ENCODE measurements at regions not wholly inside any gene's neighbourhood (a gene's known extent, or its start where the extent isn't known, plus 50 kb on each side); places are given as distances from the start of the nearest gene placed in this dataset.

DNA sequence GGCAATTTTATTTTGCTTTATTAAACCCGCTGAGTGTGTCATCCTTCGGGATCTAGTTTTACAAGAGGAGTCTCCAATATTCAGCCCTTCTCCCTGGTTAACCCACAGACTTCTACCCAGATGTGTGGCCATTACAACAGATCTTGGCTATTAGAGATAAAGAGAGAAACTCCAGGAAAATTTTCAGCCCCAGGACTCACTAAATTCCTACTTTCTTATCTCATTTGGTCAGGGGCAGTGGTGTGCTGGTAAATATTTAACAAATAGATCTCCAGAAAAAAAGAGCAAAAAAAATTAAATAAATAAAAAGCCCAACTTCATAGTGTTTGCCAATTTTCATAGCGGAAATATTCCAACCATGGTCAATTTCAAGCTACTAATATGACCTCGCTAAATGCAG lies 168.4 kb downstream of the RND3 start:
- no peak for TF ChIP-seq SUZ12 (IDR thresholded peaks at IDR 0.05; ENCODE audit: extremely low read depth, insufficient read depth, insufficient read length)
- no peak for TF ChIP-seq YY1 (IDR thresholded peaks at IDR 0.05; ENCODE audit: insufficient read depth, insufficient read length)
- TF ChIP-seq ZNF274 (IDR thresholded peaks at IDR 0.05; ENCODE audit: low read depth, low read length), result no peak
- Histone ChIP-seq H3K9ac (ENCODE audit: insufficient read length, low read depth) (no peak overlapping the region), H3K9me3 (ENCODE audit: insufficient read depth, low read length) (no peaks in the 10 kb centered on the region), H3K4me1 (ENCODE audit: insufficient read depth, insufficient read length) (no peaks in the 10 kb centered on the region), H3K36me3 (ENCODE audit: insufficient read depth, insufficient read length, low read length) (no peaks in the 10 kb centered on the region), H3K27me3 (ENCODE audit: insufficient read depth, insufficient read length) (no peaks in the 10 kb centered on the region), H3K4me3 (ENCODE audit: insufficient read length, low read depth) (no peak overlapping the region)
- DNase-seq (ENCODE audit: low read depth, low spot score), result no peak

DNA sequence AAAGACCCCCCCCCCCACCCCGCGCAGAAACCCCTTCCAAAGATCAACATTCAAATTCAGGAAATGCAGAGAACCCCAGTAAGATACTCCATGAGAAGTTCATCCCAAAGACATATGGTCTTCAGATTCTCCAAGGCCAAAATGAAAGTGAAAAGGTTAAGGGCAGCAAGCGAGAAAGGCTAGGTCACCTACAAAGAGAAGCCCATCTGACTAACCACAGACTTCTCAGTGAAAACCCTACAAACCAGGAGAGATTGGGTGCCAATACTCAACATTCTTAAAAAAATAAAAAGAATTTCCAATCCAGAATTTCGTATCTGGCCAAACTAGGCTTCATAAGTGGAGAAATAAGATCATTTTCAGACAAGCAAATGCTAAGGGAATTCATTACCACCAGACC lies 175.2 kb downstream of the RND3 start:
- Histone ChIP-seq H3K27me3 (ENCODE audit: insufficient read depth, insufficient read length) (no peaks in the 10 kb centered on the region), H3K9me3 (ENCODE audit: insufficient read depth, low read length) (no peaks in the 10 kb centered on the region), H3K4me1 (ENCODE audit: insufficient read depth, insufficient read length) (no peaks in the 10 kb centered on the region), H3K4me3 (ENCODE audit: insufficient read length, low read depth) (no peak overlapping the region), H3K9ac (ENCODE audit: insufficient read length, low read depth) (no peak overlapping the region), H3K36me3 (ENCODE audit: insufficient read depth, insufficient read length, low read length) (no peaks in the 10 kb centered on the region)
- DNase-seq (ENCODE audit: low read depth, low spot score), result no peak
- TF ChIP-seq SUZ12 (IDR thresholded peaks at IDR 0.05; ENCODE audit: extremely low read depth, insufficient read depth, insufficient read length) (no peak), YY1 (IDR thresholded peaks at IDR 0.05; ENCODE audit: insufficient read depth, insufficient read length) (no peak), ZNF274 (IDR thresholded peaks at IDR 0.05; ENCODE audit: low read depth, low read length) (no peak)

DNA sequence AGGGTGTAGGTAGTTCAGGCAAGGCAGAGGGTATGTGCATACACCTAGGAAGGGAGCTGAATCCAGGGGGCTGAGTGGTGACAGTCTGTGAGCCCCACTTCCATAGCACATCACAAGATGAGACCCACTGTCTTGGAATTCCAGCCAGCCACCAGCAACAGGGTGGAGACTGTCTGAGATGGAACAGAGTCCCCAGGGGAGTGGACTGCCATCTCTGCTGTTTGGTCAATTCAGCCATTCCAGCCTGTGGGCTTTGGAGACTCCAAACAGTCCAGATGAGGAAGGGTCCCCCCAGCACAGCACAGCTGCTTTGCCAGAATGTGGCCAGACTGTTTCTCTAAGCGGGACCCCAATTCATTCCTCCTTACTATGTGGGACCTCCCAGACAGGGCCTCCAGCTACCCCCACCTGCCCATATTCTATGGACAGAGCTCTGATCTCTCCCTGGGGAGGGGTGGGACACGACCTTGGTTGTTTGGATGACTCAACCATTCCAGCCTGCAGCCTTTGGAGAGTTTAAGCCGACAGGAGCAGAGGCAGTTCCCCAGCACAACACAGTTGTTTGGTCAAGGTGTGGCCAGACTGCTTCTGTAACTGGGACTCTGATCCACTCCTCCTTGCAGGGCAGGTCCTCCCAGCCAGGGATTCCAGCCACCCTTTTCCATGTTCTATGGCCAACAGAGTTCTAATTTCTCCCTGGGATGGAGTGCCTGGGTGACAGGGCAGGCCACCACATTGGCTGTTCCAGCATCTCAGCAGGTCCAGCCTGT lies 178.0 kb downstream of the RND3 start:
- H3K27me3 ChIP-seq (ENCODE audit: insufficient read depth, insufficient read length), result no peaks in the 10 kb centered on the region
- no peaks in the 10 kb centered on the region for H3K36me3 ChIP-seq (ENCODE audit: insufficient read depth, insufficient read length, low read length)
- no peak overlapping the region for H3K9ac ChIP-seq (ENCODE audit: insufficient read length, low read depth)
- H3K4me3 ChIP-seq (ENCODE audit: insufficient read length, low read depth), result no peak overlapping the region
- H3K9me3 ChIP-seq (ENCODE audit: insufficient read depth, low read length), result peaks cover 2% of the 10 kb centered on the region
- no peak for TF ChIP-seq YY1 (IDR thresholded peaks at IDR 0.05; ENCODE audit: insufficient read depth, insufficient read length)
- no peak for TF ChIP-seq SUZ12 (IDR thresholded peaks at IDR 0.05; ENCODE audit: extremely low read depth, insufficient read depth, insufficient read length)
- no peak for TF ChIP-seq ZNF274 (IDR thresholded peaks at IDR 0.05; ENCODE audit: low read depth, low read length)
- no peak for DNase-seq (ENCODE audit: low read depth, low spot score)
- H3K4me1 ChIP-seq (ENCODE audit: insufficient read depth, insufficient read length), result no peaks in the 10 kb centered on the region

DNA sequence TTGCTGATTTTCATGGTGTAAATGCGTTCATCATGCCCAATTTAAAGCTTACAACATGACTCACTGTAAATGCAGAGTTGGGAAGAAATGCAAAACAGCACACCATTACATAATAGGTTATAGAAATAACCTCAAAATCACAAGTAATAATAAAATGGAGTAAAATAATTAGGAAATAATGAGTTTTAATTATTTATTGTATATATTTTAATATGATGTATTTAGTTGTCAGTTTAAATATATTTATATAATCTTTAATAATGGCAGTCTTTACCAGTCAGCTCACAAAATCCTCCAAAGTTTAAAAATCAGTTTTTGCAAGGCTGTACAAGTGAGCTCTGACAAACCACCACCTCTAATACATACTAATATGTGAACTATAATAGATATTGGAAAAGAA lies 180.2 kb downstream of the RND3 start:
- no peak for DNase-seq (ENCODE audit: low read depth, low spot score)
- Histone ChIP-seq H3K9me3 (ENCODE audit: insufficient read depth, low read length) (peaks cover 24% of the 10 kb centered on the region), H3K4me1 (ENCODE audit: insufficient read depth, insufficient read length) (no peaks in the 10 kb centered on the region), H3K9ac (ENCODE audit: insufficient read length, low read depth) (no peak overlapping the region), H3K27me3 (ENCODE audit: insufficient read depth, insufficient read length) (no peaks in the 10 kb centered on the region), H3K4me3 (ENCODE audit: insufficient read length, low read depth) (no peak overlapping the region), H3K36me3 (ENCODE audit: insufficient read depth, insufficient read length, low read length) (no peaks in the 10 kb centered on the region)
- no peak for TF ChIP-seq YY1 (IDR thresholded peaks at IDR 0.05; ENCODE audit: insufficient read depth, insufficient read length)
- TF ChIP-seq SUZ12 (IDR thresholded peaks at IDR 0.05; ENCODE audit: extremely low read depth, insufficient read depth, insufficient read length), result no peak

DNA sequence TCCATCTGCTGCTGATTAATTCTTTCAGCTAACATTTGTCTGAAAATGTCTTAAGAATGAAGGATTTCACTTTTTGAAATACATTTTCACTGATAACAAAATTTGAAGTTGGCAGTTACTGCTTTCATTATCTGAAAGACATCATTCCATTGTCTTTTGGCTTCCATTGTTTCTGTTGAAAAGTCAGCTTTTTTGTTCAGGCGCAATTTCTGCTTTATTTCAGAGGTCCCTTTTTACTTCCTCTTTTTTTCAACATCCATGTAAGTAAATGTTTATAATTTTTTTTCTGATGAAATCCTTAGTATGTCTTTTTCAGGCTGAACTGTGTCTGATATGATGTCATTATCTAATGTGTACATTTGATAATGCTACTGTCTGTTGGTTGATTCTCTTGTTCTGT lies 184.2 kb downstream of the RND3 start:
- TF ChIP-seq ZNF274 (IDR thresholded peaks at IDR 0.05; ENCODE audit: low read depth, low read length) (no peak), YY1 (IDR thresholded peaks at IDR 0.05; ENCODE audit: insufficient read depth, insufficient read length) (no peak), SUZ12 (IDR thresholded peaks at IDR 0.05; ENCODE audit: extremely low read depth, insufficient read depth, insufficient read length) (no peak)
- Histone ChIP-seq H3K4me3 (ENCODE audit: insufficient read length, low read depth) (no peak overlapping the region), H3K36me3 (ENCODE audit: insufficient read depth, insufficient read length, low read length) (no peaks in the 10 kb centered on the region), H3K27me3 (ENCODE audit: insufficient read depth, insufficient read length) (no peaks in the 10 kb centered on the region), H3K9me3 (ENCODE audit: insufficient read depth, low read length) (peaks cover 35% of the 10 kb centered on the region), H3K4me1 (ENCODE audit: insufficient read depth, insufficient read length) (no peaks in the 10 kb centered on the region), H3K9ac (ENCODE audit: insufficient read length, low read depth) (no peak overlapping the region)
- no peak for DNase-seq (ENCODE audit: low read depth, low spot score)

DNA sequence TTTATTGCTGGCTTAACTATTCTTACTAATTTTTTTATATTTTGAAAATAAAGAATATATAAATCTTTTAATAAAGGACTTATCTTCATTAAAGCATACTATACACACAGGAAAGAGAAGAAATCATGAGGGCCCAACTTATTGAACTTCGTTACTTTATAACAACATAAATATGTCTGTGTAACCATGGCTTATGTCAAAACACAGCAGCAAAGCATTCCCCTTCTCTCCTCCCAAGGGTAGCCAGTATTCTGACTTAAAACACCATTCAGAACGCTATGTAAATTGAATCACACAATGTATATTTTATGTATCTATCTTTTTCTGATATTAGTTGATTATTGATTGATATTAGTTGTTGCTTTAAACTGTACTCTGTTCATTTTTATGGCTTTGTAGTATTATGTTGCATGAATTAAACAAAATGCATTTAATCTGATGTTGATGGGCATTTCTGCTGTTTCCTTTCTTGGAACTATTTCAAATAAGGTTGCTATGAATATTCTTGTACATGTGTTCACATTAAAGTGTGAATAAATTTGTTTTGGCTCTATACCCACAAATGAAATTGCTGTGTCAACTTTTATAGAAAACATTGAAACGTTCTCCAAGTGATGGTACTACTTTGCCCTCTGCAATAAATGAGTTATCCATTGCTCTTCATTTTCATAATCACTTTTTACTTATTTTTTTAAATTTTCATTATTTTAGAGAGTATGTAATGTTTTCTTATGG lies 188.7 kb downstream of the RND3 start:
- H3K4me3 ChIP-seq (ENCODE audit: insufficient read length, low read depth), result no peak overlapping the region
- no peaks in the 10 kb centered on the region for H3K36me3 ChIP-seq (ENCODE audit: insufficient read depth, insufficient read length, low read length)
- no peak for TF ChIP-seq SUZ12 (IDR thresholded peaks at IDR 0.05; ENCODE audit: extremely low read depth, insufficient read depth, insufficient read length)
- TF ChIP-seq ZNF274 (IDR thresholded peaks at IDR 0.05; ENCODE audit: low read depth, low read length), result no peak
- no peak for TF ChIP-seq YY1 (IDR thresholded peaks at IDR 0.05; ENCODE audit: insufficient read depth, insufficient read length)
- H3K27me3 ChIP-seq (ENCODE audit: insufficient read depth, insufficient read length), result no peaks in the 10 kb centered on the region
- H3K4me1 ChIP-seq (ENCODE audit: insufficient read depth, insufficient read length), result no peaks in the 10 kb centered on the region
- DNase-seq (ENCODE audit: low read depth, low spot score), result no peak
- H3K9me3 ChIP-seq (ENCODE audit: insufficient read depth, low read length), result peaks cover 26% of the 10 kb centered on the region
- H3K9ac ChIP-seq (ENCODE audit: insufficient read length, low read depth), result no peak overlapping the region

DNA sequence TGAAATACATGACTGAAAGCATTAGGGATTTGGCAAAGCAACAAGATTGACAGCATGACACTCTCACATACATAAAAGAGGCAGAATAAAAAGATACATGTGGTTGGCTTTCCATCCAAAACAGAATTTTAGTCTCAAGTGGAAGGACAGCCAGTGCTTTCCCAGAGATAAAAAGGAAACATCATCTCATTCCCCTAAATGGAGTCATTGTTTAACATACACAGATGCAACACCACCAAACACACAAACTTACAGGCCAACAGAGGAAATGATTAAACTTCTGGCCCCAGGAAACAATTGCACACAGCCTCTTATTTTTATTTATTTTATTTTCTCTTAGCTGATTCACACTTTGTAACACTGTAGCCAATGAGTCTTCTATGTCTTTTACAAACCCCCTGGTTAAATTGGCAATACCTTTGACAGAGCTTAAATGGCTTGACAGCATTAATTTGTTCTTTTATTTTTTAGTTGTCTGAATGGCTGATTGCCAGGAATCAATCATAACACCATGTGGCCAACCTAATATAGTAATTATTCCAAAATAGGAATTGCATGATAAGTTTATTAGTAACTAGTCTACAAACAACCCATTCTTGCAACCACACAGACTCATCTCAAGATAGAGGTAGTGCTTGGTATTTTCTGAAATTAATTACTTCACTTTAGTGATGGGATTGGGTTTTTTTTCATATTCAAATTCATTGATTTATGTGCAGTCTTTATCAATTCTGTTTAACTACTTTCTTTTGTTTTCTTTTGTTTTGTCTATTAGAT lies 190.5 kb downstream of the RND3 start:
- Histone ChIP-seq H3K4me3 (ENCODE audit: insufficient read length, low read depth) (no peak overlapping the region), H3K9me3 (ENCODE audit: insufficient read depth, low read length) (peaks cover 8% of the 10 kb centered on the region; the same call in 1 of the 2 replicates), H3K36me3 (ENCODE audit: insufficient read depth, insufficient read length, low read length) (no peaks in the 10 kb centered on the region), H3K4me1 (ENCODE audit: insufficient read depth, insufficient read length) (no peaks in the 10 kb centered on the region), H3K27me3 (ENCODE audit: insufficient read depth, insufficient read length) (no peaks in the 10 kb centered on the region), H3K9ac (ENCODE audit: insufficient read length, low read depth) (no peak overlapping the region)
- TF ChIP-seq ZNF274 (IDR thresholded peaks at IDR 0.05; ENCODE audit: low read depth, low read length) (no peak), SUZ12 (IDR thresholded peaks at IDR 0.05; ENCODE audit: extremely low read depth, insufficient read depth, insufficient read length) (no peak), YY1 (IDR thresholded peaks at IDR 0.05; ENCODE audit: insufficient read depth, insufficient read length) (no peak)
- no peak for DNase-seq (ENCODE audit: low read depth, low spot score)
